ENCODE measurements at regions not wholly inside any gene's neighbourhood (a gene's known extent, or its start where the extent isn't known, plus 50 kb on each side); places are given as distances from the start of the nearest gene placed in this dataset.
A peak's percentile ranks its signal among the peaks of the same experiment; 100 is the strongest.

- no peak for DNase-seq (ENCODE audit: low read depth)
These were observed 169.7 kb upstream of the APCDD1 start for GRCh38 chr18:10284540-10285282.

- no peak for DNase-seq (ENCODE audit: low read depth)
These were observed 169.2 kb upstream of the APCDD1 start for GRCh38 chr18:10285283-10285640.

- no peak for DNase-seq (ENCODE audit: low read depth)
These were observed 167.8 kb upstream of the APCDD1 start for GRCh38 chr18:10286580-10287150.

- DNase-seq (ENCODE audit: low read depth) = no peak
These were observed 165.2 kb upstream of the APCDD1 start for GRCh38 chr18:10289251-10289650.

- peak; percentile 77 for DNase-seq (ENCODE audit: low read depth)
These were observed 164.3 kb upstream of the APCDD1 start for GRCh38 chr18:10289951-10290637.

- no peak for DNase-seq (ENCODE audit: low read depth)
These were observed 163.7 kb upstream of the APCDD1 start for GRCh38 chr18:10290638-10291235.

GRCh38 chr18:10291568-10291981 lies 162.9 kb upstream of the APCDD1 start:
- no peak for DNase-seq (ENCODE audit: low read depth)

- DNase-seq (ENCODE audit: low read depth) = no peak
These were observed 160.5 kb upstream of the APCDD1 start for GRCh38 chr18:10293966-10294365.

- no peak for DNase-seq (ENCODE audit: low read depth)
These were observed 158.7 kb upstream of the APCDD1 start for GRCh38 chr18:10295751-10296150.

- no peak for DNase-seq (ENCODE audit: low read depth)
These were observed 157.9 kb upstream of the APCDD1 start for GRCh38 chr18:10296491-10296890.

- DNase-seq (ENCODE audit: low read depth) = no peak
These were observed 157.3 kb upstream of the APCDD1 start for GRCh38 chr18:10297086-10297485.

GRCh38 chr18:10298346-10298745 lies 156.1 kb upstream of the APCDD1 start:
- DNase-seq (ENCODE audit: low read depth) = no peak

GRCh38 chr18:10299643-10300042 lies 154.8 kb upstream of the APCDD1 start:
- peak; percentile 60 for DNase-seq (ENCODE audit: low read depth)

GRCh38 chr18:10300739-10301138 lies 153.7 kb upstream of the APCDD1 start:
- no peak for DNase-seq (ENCODE audit: low read depth)

GRCh38 chr18:10301831-10302483 lies 152.5 kb upstream of the APCDD1 start:
- no peak for DNase-seq (ENCODE audit: low read depth)

- no peak for DNase-seq (ENCODE audit: low read depth)
These were observed 151.3 kb upstream of the APCDD1 start for GRCh38 chr18:10303171-10303570.

GRCh38 chr18:10304853-10305252 lies 149.6 kb upstream of the APCDD1 start:
- DNase-seq (ENCODE audit: low read depth) = peak; percentile 88

- DNase-seq (ENCODE audit: low read depth) = no peak
These were observed 147.7 kb upstream of the APCDD1 start for GRCh38 chr18:10306779-10307178.

- no peak for DNase-seq (ENCODE audit: low read depth)
These were observed 146.3 kb upstream of the APCDD1 start for GRCh38 chr18:10308154-10308553.

GRCh38 chr18:10310626-10311025 lies 143.8 kb upstream of the APCDD1 start:
- no peak for DNase-seq (ENCODE audit: low read depth)

- DNase-seq (ENCODE audit: low read depth) = no peak
These were observed 142.0 kb upstream of the APCDD1 start for GRCh38 chr18:10312326-10313015.

- no peak for DNase-seq (ENCODE audit: low read depth)
These were observed 141.5 kb upstream of the APCDD1 start for GRCh38 chr18:10313016-10313342.
